ENCODE measurements at regions not wholly inside any gene's neighbourhood (a gene's known extent, or its start where the extent isn't known, plus 50 kb on each side); places are given as distances from the start of the nearest gene placed in this dataset.

DNA sequence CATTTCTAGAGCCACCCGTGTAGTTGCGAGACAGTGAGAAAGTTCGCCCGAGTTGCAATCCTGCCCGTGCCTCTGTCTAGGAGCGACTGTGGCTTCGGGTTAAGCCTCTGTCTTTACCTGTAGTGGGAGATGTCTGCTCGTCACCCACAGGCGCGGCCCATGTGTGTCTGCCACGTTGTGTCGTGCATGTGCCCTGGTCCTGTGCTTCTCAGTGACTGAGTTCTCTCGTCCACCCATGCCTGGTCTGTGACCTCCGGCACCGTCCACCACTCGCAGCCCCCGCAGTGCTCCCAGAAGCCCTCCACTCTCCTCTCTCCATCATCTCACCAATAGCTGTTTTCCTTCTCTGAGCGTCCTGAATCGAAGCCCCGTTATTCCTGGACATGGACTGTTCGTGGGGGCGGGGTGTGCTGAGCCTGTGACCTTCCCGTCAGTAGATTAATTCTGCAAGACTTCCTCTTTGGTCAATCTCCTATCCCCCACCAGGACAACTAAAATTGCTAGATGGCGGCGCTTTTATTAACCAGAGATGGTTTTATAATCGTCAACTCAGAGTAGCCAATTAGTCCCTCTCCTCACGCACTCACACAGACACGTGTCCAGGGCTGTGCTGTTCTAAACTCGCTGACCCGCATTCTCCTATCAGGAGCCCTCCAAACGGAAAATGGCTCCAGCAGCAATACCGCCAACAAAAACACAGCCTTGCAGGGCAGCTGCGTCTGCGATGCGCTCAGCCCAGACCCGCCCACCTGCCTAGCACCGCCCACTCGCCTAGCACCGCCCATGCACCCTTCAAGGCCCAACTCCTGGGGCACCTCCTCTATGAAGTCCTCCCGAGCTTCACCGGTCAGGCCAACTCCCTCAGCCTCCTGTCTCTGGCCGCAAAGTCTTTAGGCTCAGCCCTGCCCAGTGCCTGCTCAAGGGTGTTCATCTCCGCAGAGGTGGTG, 119.4 kb downstream of the TWIST2 start:
- TF ChIP-seq CTCF (IDR thresholded peaks at IDR 0.05), result no peak
- no peak for TF ChIP-seq POLR2A (IDR thresholded peaks at IDR 0.05)
